GM23338 (cell line): ENCODE measurements at regions not wholly inside any gene's neighbourhood (a gene's known extent, or its start where the extent isn't known, plus 50 kb on each side); places are given as distances from the start of the nearest gene placed in this dataset.

ENCODE experiments used
- ATAC-seq: fragments of 200-7000 bp; cut with Tn5 transposase; 3 replicates; pipeline ENCODE4 v1.9.1; 2020
- DNase-seq: peaks from one replicate; pipeline ENCODE4 v3.0.0-alpha.2; 2015; ENCODE audit warnings: low spot score
- H2AFZ ChIP-seq: fragments of 200-600 bp; sonication (generic); 2 replicates; pipeline ENCODE4 v1.8.0; 2016; ENCODE audit warnings: antibody characterized with exemption, mild to moderate bottlenecking, moderate library complexity
- H3F3A ChIP-seq: fragments of 200-600 bp; sonication (generic); replicated peaks from 2 replicates; pipeline ENCODE4 v1.8.0; 2017; ENCODE audit warnings: antibody characterized with exemption, mixed run types, low read depth
- H3K27ac ChIP-seq: fragments of 200-600 bp; sonication (generic); 2 replicates; pipeline ENCODE4 v1.6.1; 2016; ENCODE audit warnings: low read depth
- H3K27me3 ChIP-seq: fragments of 200-600 bp; sonication (generic); 2 replicates; pipeline ENCODE4 v1.8.0; 2016; ENCODE audit warnings: mild to moderate bottlenecking, mixed run types, moderate library complexity; ENCODE audit not compliant: insufficient read depth
- H3K36me3 ChIP-seq: fragments of 200-600 bp; sonication (generic); 2 replicates; pipeline ENCODE4 v1.8.0; 2016; ENCODE audit warnings: mild to moderate bottlenecking; ENCODE audit not compliant: insufficient read depth
- H3K4me1 ChIP-seq: fragments of 200-600 bp; sonication (generic); 2 replicates; pipeline ENCODE4 v1.8.0; 2016; ENCODE audit warnings: mild to moderate bottlenecking, moderate library complexity; ENCODE audit not compliant: insufficient read depth
- H3K4me2 ChIP-seq: fragments of 200-600 bp; sonication (generic); 2 replicates; pipeline ENCODE4 v1.7.1; 2017; ENCODE audit warnings: mixed run types
- H3K4me3 ChIP-seq: fragments of 200-600 bp; sonication (generic); 2 replicates; pipeline ENCODE4 v1.6.1; 2016; ENCODE audit warnings: mixed run types
- H3K79me2 ChIP-seq: fragments of 200-600 bp; sonication (generic); replicated peaks from 2 replicates; pipeline ENCODE4 v1.8.0; 2017; ENCODE audit warnings: mild to moderate bottlenecking; ENCODE audit not compliant: insufficient read depth
- H3K9me2 ChIP-seq: fragments of 200-600 bp; sonication (generic); 2 replicates; pipeline ENCODE4 v1.8.0; 2017; ENCODE audit not compliant: insufficient read depth
- H4K20me1 ChIP-seq: fragments of 200-600 bp; sonication (generic); replicated peaks from 2 replicates; pipeline ENCODE4 v1.8.0; 2017; ENCODE audit warnings: mild to moderate bottlenecking; ENCODE audit not compliant: insufficient read depth
- H3K27ac Mint-ChIP-seq: 2 replicates; pipeline ENCODE4 v1.8.0; 2020; ENCODE audit warnings: inconsistent platforms, mild to moderate bottlenecking, moderate library complexity, mixed read lengths
- H3K27me3 Mint-ChIP-seq: 3 replicates; pipeline ENCODE4 v1.8.0; 2022; ENCODE audit warnings: low read depth, mild to moderate bottlenecking, moderate library complexity, mixed read lengths, inconsistent platforms; ENCODE audit not compliant: insufficient read depth, poor library complexity
- H3K36me3 Mint-ChIP-seq: 3 replicates; pipeline ENCODE4 v1.8.0; 2021; ENCODE audit warnings: low read depth, mild to moderate bottlenecking, inconsistent platforms, moderate library complexity, mixed read lengths
- H3K4me1 Mint-ChIP-seq: 3 replicates; pipeline ENCODE4 v1.8.0; 2020; ENCODE audit warnings: mild to moderate bottlenecking, inconsistent platforms, mixed read lengths
- H3K4me3 Mint-ChIP-seq: 3 replicates; pipeline ENCODE4 v1.8.0; 2021; ENCODE audit warnings: moderate library complexity, mild to moderate bottlenecking, inconsistent platforms, mixed read lengths
- H3K9me3 Mint-ChIP-seq: 3 replicates; pipeline ENCODE4 v1.8.0; 2020; ENCODE audit warnings: moderate library complexity, mild to moderate bottlenecking, inconsistent platforms, mixed read lengths
- CREB1 ChIP-seq: fragments of 250-450 bp; sonication (Bioruptor Pico); IDR thresholded peaks from 2 replicates; pipeline ENCODE4 v1.5.0; 2020; ENCODE audit warnings: low read depth, mild to moderate bottlenecking, moderate library complexity
- CTCF ChIP-seq, 2 experiments: fragments of 200-600 bp in 1 of 2; sonication (generic) in 1 of 2; conservative IDR thresholded peaks; 2 replicates each; pipeline versions ENCODE4 v1.5.1 to v1.6.1; 2016 to 2017; ENCODE audit warnings: antibody characterized with exemption in 2 of 2, low read depth in 2 of 2, mild to moderate bottlenecking in 2 of 2, moderate library complexity in 1 of 2
- ETS1 ChIP-seq: IDR thresholded peaks from 2 replicates; pipeline ENCODE4 v1.6.1; 2016; ENCODE audit warnings: antibody characterized with exemption
- EZH2 ChIP-seq: fragments of 200-600 bp; sonication (generic); IDR thresholded peaks from one replicate; pipeline ENCODE4 v1.8.0; 2017; ENCODE audit warnings: antibody characterized with exemption, mild to moderate bottlenecking, low read depth; ENCODE audit not compliant: unreplicated experiment
- EZH2phosphoT487 ChIP-seq: fragments of 200-600 bp; sonication (generic); IDR thresholded peaks from one replicate; pipeline ENCODE4 v1.8.1; 2018; ENCODE audit warnings: antibody characterized with exemption; ENCODE audit not compliant: unreplicated experiment
- POLR2AphosphoS5 ChIP-seq: IDR thresholded peaks from 2 replicates; pipeline ENCODE4 v1.6.1; 2016; ENCODE audit warnings: antibody characterized with exemption, low read depth
- REST ChIP-seq: IDR thresholded peaks from one replicate; pipeline ENCODE4 v1.6.1; 2018; ENCODE audit warnings: antibody characterized with exemption; ENCODE audit not compliant: unreplicated experiment
- STAT1 ChIP-seq: IDR thresholded peaks from one replicate; pipeline ENCODE4 v1.6.1; 2016; ENCODE audit warnings: antibody characterized with exemption; ENCODE audit not compliant: unreplicated experiment
- ZNF331 ChIP-seq: fragments of 250-450 bp; sonication (Bioruptor Pico); IDR thresholded peaks from 2 replicates; pipeline ENCODE4 v1.5.0; 2020; ENCODE audit warnings: low read depth, mild to moderate bottlenecking, moderate library complexity

- Mint-ChIP-seq H3K4me1 (peaks cover 12% of the 10 kb centered on the region), H3K4me3 (no peak overlapping the region), H3K27me3 (peaks cover 3% of the 10 kb centered on the region), H3K27ac (no peak overlapping the region), H3K9me3 (no peaks in the 10 kb centered on the region), H3K36me3 (peaks cover 8% of the 10 kb centered on the region; the same call in 2 of the 3 replicates)
- no peaks in the 10 kb centered on the region for H3K36me3 ChIP-seq
- no peak for ATAC-seq
- H3K79me2 ChIP-seq = no peaks in the 10 kb centered on the region
- no peak overlapping the region for H3K27ac ChIP-seq
- H2AFZ ChIP-seq = no peak overlapping the region
- no peaks in the 10 kb centered on the region for H3K9me2 ChIP-seq
- TF ChIP-seq POLR2AphosphoS5 (no peak), CTCF (conservative IDR thresholded peaks at IDR 0.05; ENCODE audit: low read depth in 2 of 2) (no peak), STAT1 (no peak), ZNF331 (no peak), EZH2 (no peak), ETS1 (no peak), REST (no peak), EZH2phosphoT487 (no peak)
- no peak for DNase-seq
- no peaks in the 10 kb centered on the region for H3K27me3 ChIP-seq
- H3K4me1 ChIP-seq = no peaks in the 10 kb centered on the region
- no peaks in the 10 kb centered on the region; the same call in 1 of the 2 replicates for H4K20me1 ChIP-seq
- H3K4me3 ChIP-seq = no peak overlapping the region
- H3F3A ChIP-seq = no peaks in the 10 kb centered on the region
- H3K4me2 ChIP-seq = no peak overlapping the region
These were observed 89.3 kb upstream of the STX18 start for GRCh38 chr4:4631150-4631549.

GRCh38 chr4:4627906-4628305 is 86.1 kb upstream of the STX18 start:
- no peaks in the 10 kb centered on the region for H3K79me2 ChIP-seq
- H4K20me1 ChIP-seq = no peaks in the 10 kb centered on the region
- peaks cover 12% of the 10 kb centered on the region for H3K4me1 Mint-ChIP-seq
- H2AFZ ChIP-seq = no peak overlapping the region
- no peak overlapping the region for H3K4me2 ChIP-seq
- no peak overlapping the region for H3K27ac Mint-ChIP-seq
- peaks cover under 1% of the 10 kb centered on the region; the same call in 1 of the 3 replicates for H3K36me3 Mint-ChIP-seq
- peaks cover 2% of the 10 kb centered on the region for H3K27me3 Mint-ChIP-seq
- no peak overlapping the region for H3K4me3 Mint-ChIP-seq
- H3K27ac ChIP-seq = no peak overlapping the region
- no peak overlapping the region for H3K4me3 ChIP-seq
- H3F3A ChIP-seq = no peaks in the 10 kb centered on the region
- H3K4me1 ChIP-seq = no peaks in the 10 kb centered on the region
- no peaks in the 10 kb centered on the region for H3K27me3 ChIP-seq
- no peak for ATAC-seq
- DNase-seq = no peak
- H3K36me3 ChIP-seq = no peaks in the 10 kb centered on the region
- no peaks in the 10 kb centered on the region for H3K9me3 Mint-ChIP-seq
- H3K9me2 ChIP-seq = no peaks in the 10 kb centered on the region
- TF ChIP-seq REST = no peak
- TF ChIP-seq CREB1 (CRISPR knock-in tag) = no peak
